NCI-H128 (cell line): ENCODE measurements at regions not wholly inside any gene's neighbourhood (a gene's known extent, or its start where the extent isn't known, plus 50 kb on each side); places are given as distances from the start of the nearest gene placed in this dataset.
"Not testable (repeated sequence)": the region's sequence is repeated elsewhere in the genome, so short reads cannot be mapped to it uniquely, and the experiment has no call there.

Experiments used
- DNase-seq: peaks from one replicate; lab custom pipeline; 2025; ENCODE audit not compliant: unreplicated experiment; lab: John Stamatoyannopoulos, UW

- peak; percentile 85 for DNase-seq
Observed at GRCh38 chr7:156397249-156397648, 243.3 kb upstream of the RNF32 start.

DNA sequence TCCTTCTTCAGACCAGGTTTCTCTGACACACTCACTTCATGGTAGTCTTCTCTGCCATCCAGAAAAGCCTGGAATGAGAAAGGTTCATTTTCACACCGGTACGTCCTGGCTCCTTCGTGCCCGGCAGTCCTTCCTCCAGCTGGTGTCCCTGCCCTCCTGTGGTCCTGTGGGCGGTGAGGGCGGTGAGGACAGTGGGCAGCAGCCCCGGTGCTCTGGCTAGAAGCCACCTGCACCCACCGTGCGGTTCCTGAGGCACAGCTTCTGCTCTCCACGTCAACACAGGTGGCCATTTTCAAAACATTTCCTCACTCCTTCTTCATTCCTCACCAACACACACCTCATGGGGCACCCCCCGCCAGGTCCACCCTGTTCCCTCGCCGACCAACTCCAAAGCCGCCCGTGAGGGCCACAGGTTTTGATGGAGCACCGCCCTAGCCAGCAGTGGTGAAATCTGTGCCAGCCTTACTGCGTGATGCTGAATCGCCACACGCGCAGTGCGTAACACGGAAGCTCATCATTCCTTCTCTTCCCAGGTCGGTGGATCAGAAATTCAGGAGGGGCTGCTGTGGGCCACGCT lies 251.4 kb upstream of the RNF32 start:
- DNase-seq, result no peak

DNA sequence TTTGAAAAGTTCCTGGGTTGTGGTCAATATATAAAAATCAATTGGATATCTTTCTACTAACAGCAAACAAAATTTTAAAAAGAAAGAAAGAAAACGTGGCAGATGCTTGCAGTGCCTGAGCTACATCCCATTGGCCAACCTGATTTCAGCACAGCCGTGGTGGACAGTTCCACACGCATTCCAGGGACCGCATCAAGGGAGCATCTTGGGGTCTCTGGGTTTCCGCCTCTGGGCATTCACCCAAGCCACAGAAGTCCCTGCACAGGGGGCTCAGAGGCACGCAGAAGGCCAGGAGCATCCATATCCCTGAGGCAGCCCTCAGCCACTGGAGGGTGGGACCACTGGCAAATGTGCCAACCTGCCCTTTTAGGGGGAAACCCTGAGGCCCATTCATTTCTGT lies 254.5 kb upstream of the RNF32 start:
- no peak for DNase-seq

DNA sequence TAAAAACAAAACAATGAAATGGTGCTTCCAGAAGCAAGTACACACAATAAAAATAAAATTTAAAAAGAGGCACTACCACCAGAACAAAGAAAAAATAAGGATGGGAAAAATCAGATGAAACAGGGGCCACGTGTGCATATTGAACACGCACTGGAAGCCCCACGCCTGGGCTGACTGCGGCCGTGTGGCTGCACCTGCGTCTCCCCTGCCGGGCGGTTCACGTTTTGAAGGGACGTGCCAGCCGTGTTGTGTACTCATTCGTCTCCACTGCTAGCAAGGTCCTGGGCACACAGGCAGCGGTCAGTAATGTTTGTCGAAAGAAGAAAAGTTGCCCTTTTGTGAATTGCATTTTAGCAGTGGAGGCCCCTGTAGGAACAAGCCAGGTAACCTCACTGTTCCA lies 255.9 kb upstream of the RNF32 start:
- no peak for DNase-seq

DNA sequence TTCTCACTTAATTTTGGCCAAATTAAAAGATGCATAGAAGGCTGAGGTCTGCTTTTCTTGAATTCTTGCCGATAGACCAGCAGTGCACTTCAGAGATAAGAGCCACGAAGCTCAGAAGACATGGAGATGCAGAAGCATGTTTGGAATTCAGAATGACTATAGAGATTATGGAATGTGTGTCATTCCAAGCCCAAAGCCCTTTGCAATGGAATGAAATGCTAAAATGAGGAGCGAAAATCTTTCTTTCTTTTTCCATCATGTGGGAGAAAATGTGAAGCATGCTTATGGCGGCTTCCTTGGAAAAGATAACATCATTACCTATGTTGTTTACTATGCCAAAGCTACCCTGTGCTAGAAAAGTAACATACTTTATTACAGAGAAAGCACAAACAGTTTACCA lies 257.0 kb upstream of the RNF32 start:
- DNase-seq, result no peak

DNA sequence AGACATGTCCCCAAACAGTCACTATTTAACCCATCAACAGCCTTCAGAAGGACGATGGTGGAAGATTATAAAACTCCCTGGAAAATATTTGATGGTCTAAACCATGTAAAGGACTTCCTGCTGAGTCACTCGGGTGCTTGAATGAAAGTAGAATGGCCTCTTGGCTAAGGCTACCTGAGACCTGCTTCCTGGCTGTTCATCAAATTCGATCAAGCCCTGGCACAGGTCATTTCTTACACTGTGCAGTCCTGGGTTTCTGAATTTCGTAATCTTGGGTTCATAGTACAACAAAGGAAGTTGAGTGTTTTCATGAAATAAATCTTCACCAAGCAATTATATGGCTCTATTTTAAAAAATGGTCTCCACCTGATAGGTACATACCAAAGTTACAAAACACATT lies 260.3 kb upstream of the RNF32 start:
- no peak for DNase-seq

DNA sequence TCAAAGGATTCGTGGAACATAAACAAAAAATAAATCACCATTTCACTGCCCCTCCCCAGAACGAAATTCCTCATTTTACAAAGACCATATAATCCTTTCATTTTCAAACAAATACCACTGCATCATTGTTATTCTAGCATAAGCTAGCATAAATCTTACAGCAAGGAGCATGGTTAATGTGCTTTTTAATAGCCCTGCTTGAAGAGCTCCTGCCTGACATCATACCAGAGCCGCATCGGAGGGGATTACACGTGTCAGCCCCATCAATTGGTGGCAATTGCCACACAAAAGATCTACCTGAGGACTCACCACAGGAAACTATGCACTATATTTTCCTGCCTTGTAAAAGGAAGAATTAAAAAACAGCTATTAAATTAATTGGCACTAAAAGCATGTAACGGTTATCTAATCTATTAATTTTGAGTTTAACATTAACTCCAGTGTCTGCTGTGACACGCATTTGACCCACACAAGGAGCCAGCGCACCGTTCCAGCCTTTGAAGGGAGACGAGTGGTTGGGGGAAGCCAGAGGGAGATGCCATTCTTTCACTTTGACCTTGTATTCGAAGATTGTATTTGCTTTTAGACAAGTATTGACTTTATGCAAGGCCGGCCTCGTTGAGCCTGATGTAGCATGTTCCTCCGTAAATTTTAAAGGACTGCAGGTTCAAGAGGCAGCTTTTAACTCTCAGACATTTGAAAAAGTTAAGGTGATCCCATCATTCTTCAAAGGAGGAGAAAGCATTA lies 261.1 kb upstream of the RNF32 start:
- no peak for DNase-seq

- no peak for DNase-seq
Observed at GRCh38 chr7:156378806-156379205, 261.8 kb upstream of the RNF32 start.

DNA sequence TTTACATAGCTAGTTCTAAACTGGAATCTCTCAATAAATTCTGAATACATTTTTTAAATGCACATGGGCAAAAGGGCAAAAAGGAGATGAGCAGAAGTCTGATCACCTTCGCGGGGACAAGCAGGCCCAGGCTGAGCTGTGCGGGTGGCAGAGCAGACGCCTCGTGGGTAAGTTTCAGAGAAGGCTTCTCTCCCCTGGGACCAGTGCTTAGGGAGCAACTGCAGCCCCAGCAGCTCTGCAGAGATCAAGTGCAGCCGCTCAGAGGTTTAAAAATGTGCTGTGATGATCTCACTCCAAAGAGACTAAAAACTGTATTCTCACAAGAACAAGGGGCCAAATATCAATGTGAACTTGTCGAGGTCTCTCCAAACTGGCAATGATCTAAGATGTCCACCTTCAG lies 264.3 kb upstream of the RNF32 start:
- DNase-seq, result no peak

DNA sequence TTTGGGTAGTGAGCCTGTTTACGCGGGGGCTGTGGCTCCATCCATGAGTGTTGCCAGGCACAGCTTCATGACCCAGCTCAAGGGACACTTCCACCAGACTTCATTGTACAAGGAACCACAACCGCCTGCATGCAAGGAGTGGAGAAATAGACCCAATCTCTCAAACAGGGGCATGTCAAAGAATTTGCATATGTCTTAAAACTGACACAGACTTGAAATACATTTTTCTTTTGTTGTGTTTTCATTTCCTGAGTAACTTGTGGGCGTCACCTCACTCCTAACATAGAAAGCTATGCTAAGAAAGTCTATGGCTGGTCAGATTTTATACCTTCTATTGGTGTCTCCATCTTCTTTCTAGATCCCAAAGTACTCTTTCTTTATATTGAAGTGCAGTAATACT lies 266.2 kb upstream of the RNF32 start:
- no peak for DNase-seq

- not testable (repeated sequence) for DNase-seq
Observed at GRCh38 chr7:156369929-156370328, 270.6 kb upstream of the RNF32 start.

GRCh38 chr7:156368053-156368843 lies 272.3 kb upstream of the RNF32 start:
- no peak for DNase-seq

DNA sequence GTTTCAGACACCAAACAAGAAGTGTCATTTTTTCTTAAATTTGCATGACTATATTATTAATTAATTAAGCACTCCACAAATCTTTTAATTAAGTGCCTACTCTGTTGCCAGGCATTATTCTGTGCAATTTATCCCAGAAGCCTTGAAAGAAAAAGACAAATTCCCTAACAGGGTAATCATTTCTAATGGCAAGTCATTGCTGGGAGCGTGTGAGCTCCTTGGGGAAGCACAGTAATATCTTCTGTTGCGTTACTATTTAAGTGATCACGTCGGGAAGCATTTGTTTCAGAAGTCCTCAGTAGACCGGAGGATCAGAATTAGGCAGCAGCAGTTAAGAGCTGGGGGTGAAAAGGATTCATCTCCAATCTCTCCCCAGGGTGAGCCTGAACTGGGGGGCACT lies 276.8 kb upstream of the RNF32 start:
- DNase-seq, result no peak

- no peak for DNase-seq
Observed at GRCh38 chr7:156360835-156361234, 279.7 kb upstream of the RNF32 start.

- no peak for DNase-seq
Observed at GRCh38 chr7:156356551-156356950, 284.0 kb upstream of the RNF32 start.

GRCh38 chr7:156353352-156353751 lies 287.2 kb upstream of the RNF32 start:
- DNase-seq, result no peak

GRCh38 chr7:156347703-156348248 lies 292.8 kb upstream of the RNF32 start:
- DNase-seq, result not testable (repeated sequence)

- DNase-seq, result no peak
Observed at GRCh38 chr7:156347132-156347531, 293.4 kb upstream of the RNF32 start.

- no peak for DNase-seq
Observed at GRCh38 chr7:156344595-156344994, 296.0 kb upstream of the RNF32 start.

DNA sequence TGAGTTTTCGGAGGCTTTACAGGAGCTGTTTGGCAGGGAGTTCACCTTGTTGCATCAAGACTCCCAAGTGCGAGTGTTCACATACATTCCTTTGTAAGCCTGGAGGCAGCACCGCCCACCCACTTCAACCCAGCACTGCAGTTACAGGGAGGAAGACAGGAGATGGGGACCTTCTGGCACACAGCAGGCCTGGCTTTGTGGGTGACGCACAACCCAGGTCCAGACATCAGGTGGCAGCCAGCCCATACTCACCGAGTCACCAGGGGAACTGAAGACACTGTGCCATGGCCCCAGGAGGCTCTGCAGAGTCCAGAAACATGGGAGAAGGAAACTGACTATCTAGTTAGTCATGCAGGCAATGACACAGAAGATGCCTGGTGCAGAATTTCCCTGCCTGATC lies 305.9 kb upstream of the RNF32 start:
- DNase-seq, result no peak

DNA sequence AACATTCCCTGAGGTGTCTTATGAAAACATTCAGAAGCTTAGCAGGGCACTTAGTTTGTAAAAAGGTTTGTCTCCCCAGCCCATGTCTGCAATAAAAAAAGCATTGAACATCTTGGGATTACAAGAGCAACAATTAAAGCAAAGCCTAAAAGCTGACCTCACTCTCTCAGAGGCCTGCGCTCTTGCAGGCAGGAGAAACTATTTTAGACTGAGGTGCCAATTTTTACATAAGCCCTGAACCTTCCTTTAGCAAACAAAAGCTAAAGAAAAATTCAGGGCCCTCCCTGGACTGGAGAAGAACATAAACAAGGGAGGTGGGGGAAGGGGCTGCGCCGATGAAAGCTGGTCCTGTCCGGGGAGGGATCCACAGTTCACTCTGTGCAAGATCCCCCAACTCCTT lies 312.7 kb upstream of the RNF32 start:
- DNase-seq, result no peak

GRCh38 chr7:156327474-156327873 lies 313.1 kb upstream of the RNF32 start:
- DNase-seq, result no peak
